VCaP (cell line): ENCODE measurements at regions not wholly inside any gene's neighbourhood (a gene's known extent, or its start where the extent isn't known, plus 50 kb on each side); places are given as distances from the start of the nearest gene placed in this dataset.

Experiments used
- H3K27ac ChIP-seq: fragments of 450-650 bp; 2 replicates; pipeline ENCODE4 v1.5.1; 2017
- CTCF ChIP-seq: fragments of 450-650 bp; conservative IDR thresholded peaks from 2 replicates; pipeline ENCODE4 v1.5.1; 2017; ENCODE audit warnings: mild to moderate bottlenecking, moderate library complexity

GRCh38 chr10:89959433-89960110, 258.2 kb downstream of the KIF20B start:
- no peak for TF ChIP-seq CTCF
- no peak overlapping the region for H3K27ac ChIP-seq

- H3K27ac ChIP-seq: no peak overlapping the region
- no peak for TF ChIP-seq CTCF
Measured at GRCh38 chr10:89963451-89964102, 262.2 kb downstream of the KIF20B start.

- TF ChIP-seq CTCF: no peak
- peak overlapping the region; percentile 28 for H3K27ac ChIP-seq
Measured at GRCh38 chr10:89966211-89966610, 264.8 kb downstream of the KIF20B start.

GRCh38 chr10:89973326-89973725, 271.9 kb downstream of the KIF20B start:
- peak overlapping the region; percentile 78 for H3K27ac ChIP-seq
- TF ChIP-seq CTCF: no peak

GRCh38 chr10:89975071-89975470, 273.7 kb downstream of the KIF20B start:
- H3K27ac ChIP-seq: peak overlapping the region; percentile 32
- no peak for TF ChIP-seq CTCF

GRCh38 chr10:89975771-89976170, 274.4 kb downstream of the KIF20B start:
- H3K27ac ChIP-seq: peak overlapping the region; percentile 32
- TF ChIP-seq CTCF: no peak

GRCh38 chr10:89978081-89978480, 276.7 kb downstream of the KIF20B start:
- TF ChIP-seq CTCF: no peak
- no peak overlapping the region for H3K27ac ChIP-seq
